SK-N-SH treated with all-trans-retinoic acid at 6 μM for 48 hours (cell line): ENCODE measurements at regions not wholly inside any gene's neighbourhood (a gene's known extent, or its start where the extent isn't known, plus 50 kb on each side); places are given as distances from the start of the nearest gene placed in this dataset.

Source experiments
- CREB5 ChIP-seq: fragments of 250-450 bp; sonication (Bioruptor Pico); IDR thresholded peaks from 2 replicates; pipeline ENCODE4 v1.5.1; 2020; ENCODE audit warnings: low read depth, mild to moderate bottlenecking, moderate library complexity
- PATZ1 ChIP-seq: fragments of 250-450 bp; sonication (Bioruptor Pico); IDR thresholded peaks from 2 replicates; pipeline ENCODE4 v1.8.0; 2020; ENCODE audit warnings: mild to moderate bottlenecking, moderate library complexity, borderline replicate concordance
- SNAI2 ChIP-seq: fragments of 250-450 bp; sonication (Bioruptor Pico); IDR thresholded peaks from 2 replicates; pipeline ENCODE4 v1.5.0; 2020; ENCODE audit warnings: mild to moderate bottlenecking, moderate library complexity
- TSHZ2 ChIP-seq: fragments of 250-450 bp; sonication (Bioruptor Pico); IDR thresholded peaks from 2 replicates; pipeline ENCODE4 v1.5.0; 2020; ENCODE audit warnings: mild to moderate bottlenecking, moderate library complexity
- ZNF565 ChIP-seq: fragments of 450-650 bp; formaldehyde crosslinking; conservative IDR thresholded peaks from 2 replicates; pipeline ENCODE4 v1.5.0; 2020; ENCODE audit warnings: low read depth, mild to moderate bottlenecking, moderate library complexity

- TF ChIP-seq TSHZ2 (CRISPR knock-in tag) (no peak), PATZ1 (CRISPR knock-in tag) (no peak), ZNF565 (CRISPR knock-in tag) (no peak), CREB5 (CRISPR knock-in tag) (no peak), SNAI2 (no peak)
Observed at GRCh38 chr1:82177192-82177591, 376.5 kb downstream of the ADGRL2 start.
